K562 (cell line): ENCODE measurements at regions not wholly inside any gene's neighbourhood (a gene's known extent, or its start where the extent isn't known, plus 50 kb on each side); places are given as distances from the start of the nearest gene placed in this dataset.

Experiments
- EZH2 ChIP-seq: IDR thresholded peaks from 2 replicates; pipeline ENCODE4 v1.6.1; 2012; ENCODE audit warnings: low read depth, mild to moderate bottlenecking, inconsistent platforms, low read length, borderline replicate concordance
- FOXO4 ChIP-seq: fragments of 450-650 bp; formaldehyde crosslinking; IDR thresholded peaks from 2 replicates; pipeline ENCODE4 v1.4.0; 2020; ENCODE audit warnings: mild to moderate bottlenecking, moderate library complexity
- MXI1 ChIP-seq: IDR thresholded peaks from 2 replicates; pipeline ENCODE4 v1.6.1; 2011; ENCODE audit warnings: low read depth, mild to moderate bottlenecking, improper control_type of control experiment, low read length
- TEAD1 ChIP-seq, 2 experiments: fragments of 450-650 bp in 1 of 2; sonication (generic) in 1 of 2; formaldehyde crosslinking; IDR thresholded peaks; 2 replicates each; pipeline versions ENCODE4 v1.4.0 to v1.8.0; 2020 to 2022; ENCODE audit warnings: mild to moderate bottlenecking in 2 of 2, missing genetic modification reagents in 1 of 2
- TEAD4 ChIP-seq, 2 experiments: sonication (generic) in 1 of 2; formaldehyde crosslinking in 1 of 2; IDR thresholded peaks; 2 replicates each; pipeline versions ENCODE4 v1.6.1 to v1.8.0; 2012 to 2022; ENCODE audit warnings: borderline replicate concordance in 1 of 2, inconsistent platforms in 1 of 2, low read length in 1 of 2, mild to moderate bottlenecking in 1 of 2, missing genetic modification reagents in 1 of 2
- TF ChIP-seq, protein P1 (sequence below), 3 experiments: IDR thresholded peaks in 2 of 3; conservative IDR thresholded peaks in 1 of 3; 2 replicates each; pipeline ENCODE4 v1.5.1; 2011 to 2012; ENCODE audit warnings: low read length in 3 of 3, mild to moderate bottlenecking in 3 of 3, control low read depth in 2 of 3, improper control_type of control experiment in 1 of 3, inconsistent platforms in 1 of 3, low read depth in 1 of 3, mixed read lengths in 1 of 3, moderate library complexity in 1 of 3; ENCODE audit not compliant: insufficient read depth in 2 of 3

GRCh38 chr1:56081736-56082135, 497.6 kb downstream of the PLPP3 start:
- TF ChIP-seq, protein P1, sequence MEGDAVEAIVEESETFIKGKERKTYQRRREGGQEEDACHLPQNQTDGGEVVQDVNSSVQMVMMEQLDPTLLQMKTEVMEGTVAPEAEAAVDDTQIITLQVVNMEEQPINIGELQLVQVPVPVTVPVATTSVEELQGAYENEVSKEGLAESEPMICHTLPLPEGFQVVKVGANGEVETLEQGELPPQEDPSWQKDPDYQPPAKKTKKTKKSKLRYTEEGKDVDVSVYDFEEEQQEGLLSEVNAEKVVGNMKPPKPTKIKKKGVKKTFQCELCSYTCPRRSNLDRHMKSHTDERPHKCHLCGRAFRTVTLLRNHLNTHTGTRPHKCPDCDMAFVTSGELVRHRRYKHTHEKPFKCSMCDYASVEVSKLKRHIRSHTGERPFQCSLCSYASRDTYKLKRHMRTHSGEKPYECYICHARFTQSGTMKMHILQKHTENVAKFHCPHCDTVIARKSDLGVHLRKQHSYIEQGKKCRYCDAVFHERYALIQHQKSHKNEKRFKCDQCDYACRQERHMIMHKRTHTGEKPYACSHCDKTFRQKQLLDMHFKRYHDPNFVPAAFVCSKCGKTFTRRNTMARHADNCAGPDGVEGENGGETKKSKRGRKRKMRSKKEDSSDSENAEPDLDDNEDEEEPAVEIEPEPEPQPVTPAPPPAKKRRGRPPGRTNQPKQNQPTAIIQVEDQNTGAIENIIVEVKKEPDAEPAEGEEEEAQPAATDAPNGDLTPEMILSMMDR (IDR thresholded peaks at IDR 0.05 in 2 of 3, conservative IDR thresholded peaks at IDR 0.05 in 1 of 3; ENCODE audit: insufficient read depth in 2 of 3, low read depth in 1 of 3, low read length in 3 of 3) = no peak
- TF ChIP-seq MXI1 (no peak), EZH2 (no peak), TEAD4 (IDR thresholded peaks at IDR 0.05; ENCODE audit: low read length) (no peak), TEAD4 (CRISPR knock-in tag; IDR thresholded peaks at IDR 0.05; ENCODE audit: borderline replicate concordance) (no peak), TEAD1 (CRISPR knock-in tag; IDR thresholded peaks at IDR 0.05) (no peak), FOXO4 (CRISPR knock-in tag) (no peak)
